GM12891 (cell line): ENCODE measurements at regions not wholly inside any gene's neighbourhood (a gene's known extent, or its start where the extent isn't known, plus 50 kb on each side); places are given as distances from the start of the nearest gene placed in this dataset.

ENCODE experiments used
- POLR2A ChIP-seq: IDR thresholded peaks from 2 replicates; pipeline ENCODE4 v1.6.1; 2011; ENCODE audit warnings: low read depth, low read length, control low read depth
- POLR2AphosphoS5 ChIP-seq: IDR thresholded peaks from 2 replicates; pipeline ENCODE4 v1.6.1; 2011; ENCODE audit warnings: low read depth, low read length, control low read depth
- POU2F2 ChIP-seq: IDR thresholded peaks from 2 replicates; pipeline ENCODE4 v1.6.1; 2011; ENCODE audit warnings: low read depth, mild to moderate bottlenecking, control low read depth, low read length, moderate library complexity
- SPI1 ChIP-seq: IDR thresholded peaks from 2 replicates; pipeline ENCODE4 v1.6.1; 2011; ENCODE audit warnings: low read depth, low read length, control low read depth
- TAF1 ChIP-seq: IDR thresholded peaks from 2 replicates; pipeline ENCODE4 v1.6.1; 2011; ENCODE audit warnings: low read depth, low read length, control low read depth

GRCh38 chr12:67558775-67559174 is 89.8 kb upstream of the DYRK2 start:
- TF ChIP-seq POLR2A = no peak
- no peak for TF ChIP-seq POLR2AphosphoS5
- TF ChIP-seq TAF1 = no peak
- no peak for TF ChIP-seq SPI1
- no peak for TF ChIP-seq POU2F2
